Osteoblast (primary cell): ENCODE measurements at regions not wholly inside any gene's neighbourhood (a gene's known extent, or its start where the extent isn't known, plus 50 kb on each side); places are given as distances from the start of the nearest gene placed in this dataset.

Source experiments
- DNase-seq: peaks from one replicate; pipeline ENCODE4 v3.0.0; 2011; ENCODE audit warnings: low spot score, mixed read lengths; ENCODE audit not compliant: insufficient read length; ENCODE audit errors: missing footprints
- H2AFZ ChIP-seq: 2 replicates; pipeline ENCODE4 v1.6.0; 2011; ENCODE audit warnings: mild to moderate bottlenecking, low read length
- H3K27ac ChIP-seq: 2 replicates; pipeline ENCODE4 v1.5.1; 2011; ENCODE audit warnings: mild to moderate bottlenecking, low read depth, low read length, moderate library complexity
- H3K27me3 ChIP-seq: 2 replicates; pipeline ENCODE4 v1.6.0; 2012; ENCODE audit warnings: mild to moderate bottlenecking, control low read depth, inconsistent platforms, low read length, moderate library complexity; ENCODE audit not compliant: insufficient read depth
- H3K36me3 ChIP-seq: 2 replicates; pipeline ENCODE4 v1.5.1; 2011; ENCODE audit warnings: mild to moderate bottlenecking, low read length, control low read depth, moderate library complexity; ENCODE audit not compliant: insufficient read depth
- H3K4me1 ChIP-seq: 2 replicates; pipeline ENCODE4 v1.5.1; 2011; ENCODE audit warnings: mild to moderate bottlenecking, low read length, control low read depth, moderate library complexity; ENCODE audit not compliant: insufficient read depth
- H3K4me2 ChIP-seq: 2 replicates; pipeline ENCODE4 v1.6.0; 2011; ENCODE audit warnings: mild to moderate bottlenecking, low read length; ENCODE audit not compliant: insufficient read depth
- H3K4me3 ChIP-seq: fragments of 200-600 bp; sonication (generic); 3 replicates; pipeline ENCODE4 v1.5.1; 2012; ENCODE audit warnings: mild to moderate bottlenecking, low read length, inconsistent platforms; ENCODE audit not compliant: insufficient read depth
- H3K79me2 ChIP-seq: 2 replicates; pipeline ENCODE4 v1.6.0; 2012; ENCODE audit warnings: mild to moderate bottlenecking, low read length, control low read depth, inconsistent platforms; ENCODE audit not compliant: insufficient read depth
- H3K9me3 ChIP-seq: 2 replicates; pipeline ENCODE4 v1.5.1; 2011; ENCODE audit warnings: low read depth, low read length, control low read depth
- H4K20me1 ChIP-seq: 2 replicates; pipeline ENCODE4 v1.6.0; 2012; ENCODE audit warnings: mild to moderate bottlenecking, low read length, control low read depth; ENCODE audit not compliant: insufficient read depth
- CTCF ChIP-seq: IDR thresholded peaks from 2 replicates; pipeline ENCODE4 v1.5.1; 2011; ENCODE audit warnings: mild to moderate bottlenecking, low read depth, low read length, moderate library complexity; ENCODE audit errors: extremely low read depth

GRCh38 chr1:209400351-209401220 lies 182.9 kb upstream of the CAMK1G start:
- Histone ChIP-seq H2AFZ (no peak overlapping the region), H4K20me1 (no peaks in the 10 kb centered on the region), H3K4me2 (no peak overlapping the region), H3K4me1 (peaks cover 51% of the 10 kb centered on the region), H3K4me3 (no peak overlapping the region), H3K27me3 (no peaks in the 10 kb centered on the region), H3K27ac (no peak overlapping the region), H3K9me3 (no peaks in the 10 kb centered on the region), H3K79me2 (no peaks in the 10 kb centered on the region), H3K36me3 (no peaks in the 10 kb centered on the region)
- TF ChIP-seq CTCF, result no peak
- DNase-seq, result no peak

GRCh38 chr1:209402697-209403096 lies 180.8 kb upstream of the CAMK1G start:
- no peaks in the 10 kb centered on the region for H3K9me3 ChIP-seq
- H2AFZ ChIP-seq, result no peak overlapping the region
- no peaks in the 10 kb centered on the region for H3K27me3 ChIP-seq
- DNase-seq, result no peak
- no peaks in the 10 kb centered on the region for H3K79me2 ChIP-seq
- H3K27ac ChIP-seq, result no peak overlapping the region
- no peak overlapping the region for H3K4me2 ChIP-seq
- no peaks in the 10 kb centered on the region for H4K20me1 ChIP-seq
- H3K4me3 ChIP-seq, result no peak overlapping the region
- H3K4me1 ChIP-seq, result peaks cover 60% of the 10 kb centered on the region
- no peaks in the 10 kb centered on the region for H3K36me3 ChIP-seq
- TF ChIP-seq CTCF, result no peak

GRCh38 chr1:209403921-209404320 lies 179.6 kb upstream of the CAMK1G start:
- Histone ChIP-seq H3K27me3 (no peaks in the 10 kb centered on the region), H4K20me1 (no peaks in the 10 kb centered on the region), H3K4me1 (peaks cover 49% of the 10 kb centered on the region), H3K36me3 (no peaks in the 10 kb centered on the region), H2AFZ (no peak overlapping the region), H3K79me2 (no peaks in the 10 kb centered on the region), H3K4me3 (no peak overlapping the region), H3K9me3 (no peaks in the 10 kb centered on the region), H3K4me2 (no peak overlapping the region), H3K27ac (no peak overlapping the region)
- DNase-seq, result no peak
- no peak for TF ChIP-seq CTCF

- Histone ChIP-seq H3K79me2 (no peaks in the 10 kb centered on the region), H2AFZ (no peak overlapping the region), H4K20me1 (no peaks in the 10 kb centered on the region), H3K36me3 (no peaks in the 10 kb centered on the region), H3K27me3 (no peaks in the 10 kb centered on the region), H3K4me3 (no peak overlapping the region), H3K9me3 (no peaks in the 10 kb centered on the region), H3K4me2 (peak overlapping the region; percentile 62), H3K27ac (peak overlapping the region; percentile 77), H3K4me1 (peaks cover 44% of the 10 kb centered on the region)
- no peak for TF ChIP-seq CTCF
- DNase-seq, result no peak
Observed at GRCh38 chr1:209404577-209404976, 178.9 kb upstream of the CAMK1G start.
